ENCODE measurements at regions not wholly inside any gene's neighbourhood (a gene's known extent, or its start where the extent isn't known, plus 50 kb on each side); places are given as distances from the start of the nearest gene placed in this dataset.
A peak's percentile ranks its signal among the peaks of the same experiment; 100 is the strongest.

GRCh38 chr18:55115606-55116005, 156.3 kb upstream of the CCDC68 start:
- 20 to 100% (median 50%) methylated on average over 1 to 2 of the region's 2 CpGs; no CpG with 5 or more reads in 3 of the 10 experiments for WGBS, 10 experiments
- no peaks in the 10 kb centered on the region for H3K4me1 ChIP-seq (replicated peaks in 1 of 2)
- no peak for ATAC-seq (replicated peaks in 6 of 8)
- in situ Hi-C loops (cut with MboI; ENCODE audit: low pct_unique_long_range_greater_than_20kb in 2 of 9, low sequenced_read_pairs in 9 of 9, unreplicated experiment in 9 of 9) = no loop called here
- H3K27ac ChIP-seq = no peak overlapping the region
- no peak overlapping the region for H3K4me3 ChIP-seq

- H3K4me3 ChIP-seq = no peak overlapping the region
- H3K4me1 ChIP-seq (replicated peaks in 1 of 2) = no peaks in the 10 kb centered on the region
- WGBS, 10 experiments = 0 to 100% (median 94%) methylated on average over 1 of the region's 1 CpG; no CpG with 5 or more reads in 2 of the 10 experiments
- in situ Hi-C loops (cut with MboI; ENCODE audit: low pct_unique_long_range_greater_than_20kb in 2 of 9, low sequenced_read_pairs in 9 of 9, unreplicated experiment in 9 of 9) = no loop called here
- no peak overlapping the region for H3K27ac ChIP-seq
- no peak for ATAC-seq (replicated peaks in 6 of 8)
Measured at GRCh38 chr18:55114876-55115275, 155.6 kb upstream of the CCDC68 start.

- WGBS, 10 experiments = 69 to 91% (median 87%) methylated on average over 1 to 5 of the region's 5 CpGs; no CpG with 5 or more reads in 3 of the 10 experiments
- Histone ChIP-seq H3K4me3 (no peak overlapping the region), H3K27ac (no peak overlapping the region), H3K4me1 (replicated peaks in 1 of 2) (no peaks in the 10 kb centered on the region)
- in situ Hi-C loops (cut with MboI; ENCODE audit: low pct_unique_long_range_greater_than_20kb in 2 of 9, low sequenced_read_pairs in 9 of 9, unreplicated experiment in 9 of 9) = no loop called here
- no peak for ATAC-seq (replicated peaks in 6 of 8)
Measured at GRCh38 chr18:55113800-55114199, 154.5 kb upstream of the CCDC68 start.

- ATAC-seq (replicated peaks in 6 of 8) = no peak
- Histone ChIP-seq H3K4me1 (replicated peaks in 1 of 2) (no peaks in the 10 kb centered on the region), H3K4me3 (no peak overlapping the region), H3K27ac (no peak overlapping the region)
- in situ Hi-C loops (cut with MboI; ENCODE audit: low pct_unique_long_range_greater_than_20kb in 2 of 9, low sequenced_read_pairs in 9 of 9, unreplicated experiment in 9 of 9) = no loop called here
Measured at GRCh38 chr18:55111271-55111670, 152.0 kb upstream of the CCDC68 start.

GRCh38 chr18:55110436-55110835, 151.2 kb upstream of the CCDC68 start:
- Histone ChIP-seq H3K4me3 (no peak overlapping the region), H3K27ac (no peak overlapping the region), H3K4me1 (replicated peaks in 1 of 2) (no peaks in the 10 kb centered on the region)
- 0 to 71% (median 52%) methylated on average over 1 to 9 of the region's 9 CpGs for WGBS, 10 experiments
- in situ Hi-C loops (cut with MboI; ENCODE audit: low pct_unique_long_range_greater_than_20kb in 2 of 9, low sequenced_read_pairs in 9 of 9, unreplicated experiment in 9 of 9) = no loop called here
- ATAC-seq (replicated peaks in 6 of 8) = no peak

- in situ Hi-C loops (cut with MboI; ENCODE audit: low pct_unique_long_range_greater_than_20kb in 2 of 9, low sequenced_read_pairs in 9 of 9, unreplicated experiment in 9 of 9) = no loop called here
- ATAC-seq (replicated peaks in 6 of 8) = no peak
- whole genome bisulfite sequencing, 10 experiments = 0 to 80% (median 50%) methylated on average over 1 to 2 of the region's 2 CpGs; no CpG with 5 or more reads in 1 of the 10 experiments
- H3K4me1 ChIP-seq (replicated peaks in 1 of 2) = no peaks in the 10 kb centered on the region
- no peak overlapping the region for H3K27ac ChIP-seq
- no peak overlapping the region for H3K4me3 ChIP-seq
Measured at GRCh38 chr18:55109818-55110414, 150.7 kb upstream of the CCDC68 start.

GRCh38 chr18:55106906-55107305, 147.6 kb upstream of the CCDC68 start:
- ATAC-seq (replicated peaks in 6 of 8) = peak in 1 of 8 experiments; percentile 46
- 56 to 100% (median 85%) methylated on average over 1 to 3 of the region's 3 CpGs; no CpG with 5 or more reads in 2 of the 10 experiments for WGBS, 10 experiments
- H3K27ac ChIP-seq = no peak overlapping the region
- in situ Hi-C loops (cut with MboI; ENCODE audit: low pct_unique_long_range_greater_than_20kb in 2 of 9, low sequenced_read_pairs in 9 of 9, unreplicated experiment in 9 of 9) = no loop called here
- H3K4me3 ChIP-seq = no peak overlapping the region
- H3K4me1 ChIP-seq (replicated peaks in 1 of 2) = no peaks in the 10 kb centered on the region

- ATAC-seq (replicated peaks in 6 of 8) = peak in 2 of 8 experiments; percentile 61 to 73
- 5 to 100% (median 92%) methylated on average over 1 to 2 of the region's 2 CpGs; no CpG with 5 or more reads in 1 of the 10 experiments for WGBS, 10 experiments
- no peak overlapping the region for H3K27ac ChIP-seq
- no peaks in the 10 kb centered on the region for H3K4me1 ChIP-seq (replicated peaks in 1 of 2)
- in situ Hi-C loops (cut with MboI; ENCODE audit: low pct_unique_long_range_greater_than_20kb in 2 of 9, low sequenced_read_pairs in 9 of 9, unreplicated experiment in 9 of 9) = no loop called here
- no peak overlapping the region for H3K4me3 ChIP-seq
Measured at GRCh38 chr18:55106466-55106865, 147.2 kb upstream of the CCDC68 start.

GRCh38 chr18:55105873-55106272, 146.6 kb upstream of the CCDC68 start:
- Histone ChIP-seq H3K27ac (no peak overlapping the region), H3K4me1 (replicated peaks in 1 of 2) (no peaks in the 10 kb centered on the region), H3K4me3 (no peak overlapping the region)
- peak in 3 of 8 experiments; percentile 18 to 33 (median 32) for ATAC-seq (replicated peaks in 6 of 8)
- WGBS, 10 experiments = 63 to 100% (median 100%) methylated on average over 1 to 2 of the region's 2 CpGs; no CpG with 5 or more reads in 1 of the 10 experiments
- in situ Hi-C loops (cut with MboI; ENCODE audit: low pct_unique_long_range_greater_than_20kb in 2 of 9, low sequenced_read_pairs in 9 of 9, unreplicated experiment in 9 of 9) = no loop called here

GRCh38 chr18:55102958-55103456, 143.7 kb upstream of the CCDC68 start:
- no peak for ATAC-seq (replicated peaks in 6 of 8)
- WGBS, 10 experiments = 59 to 100% (median 77%) methylated on average over 1 to 3 of the region's 3 CpGs; no CpG with 5 or more reads in 4 of the 10 experiments

GRCh38 chr18:55102501-55102900, 143.2 kb upstream of the CCDC68 start:
- Histone ChIP-seq H3K4me3 (no peak overlapping the region), H3K27ac (no peak overlapping the region), H3K4me1 (replicated peaks in 1 of 2) (peaks cover 5 to 8% of the 10 kb centered on the region in 2 donors)
- no peak for ATAC-seq (replicated peaks in 6 of 8)
- WGBS, 10 experiments = 54 to 90% (median 83%) methylated on average over 1 to 3 of the region's 3 CpGs; no CpG with 5 or more reads in 3 of the 10 experiments
- in situ Hi-C loops (cut with MboI; ENCODE audit: low pct_unique_long_range_greater_than_20kb in 2 of 9, low sequenced_read_pairs in 9 of 9, unreplicated experiment in 9 of 9) = no loop called here

More at GRCh38 chr18:55102958-55103456, 143.7 kb upstream of the CCDC68 start:
- in situ Hi-C loops (cut with MboI; ENCODE audit: low pct_unique_long_range_greater_than_20kb in 2 of 9, low sequenced_read_pairs in 9 of 9, unreplicated experiment in 9 of 9) = no loop called here
- Histone ChIP-seq H3K4me1 (replicated peaks in 1 of 2) (peaks cover 2 to 3% of the 10 kb centered on the region in 2 donors), H3K4me3 (no peak overlapping the region), H3K27ac (no peak overlapping the region)

- ATAC-seq (replicated peaks in 6 of 8) = no peak
- H3K4me1 ChIP-seq (replicated peaks in 1 of 2) = peaks cover 8 to 11% of the 10 kb centered on the region in 2 donors
Measured at GRCh38 chr18:55101458-55101824, 142.2 kb upstream of the CCDC68 start.

GRCh38 chr18:55100817-55101457, 141.7 kb upstream of the CCDC68 start:
- peak in 1 of 8 experiments; percentile 14 for ATAC-seq (replicated peaks in 6 of 8)
- WGBS, 10 experiments = 38 to 100% (median 94%) methylated on average over 1 to 3 of the region's 3 CpGs; no CpG with 5 or more reads in 3 of the 10 experiments

More at GRCh38 chr18:55101458-55101824, 142.2 kb upstream of the CCDC68 start:
- in situ Hi-C loops (cut with MboI; ENCODE audit: low pct_unique_long_range_greater_than_20kb in 2 of 9, low sequenced_read_pairs in 9 of 9, unreplicated experiment in 9 of 9) = no loop called here
- WGBS, 10 experiments = 60 to 100% (median 96%) methylated on average over 1 to 2 of the region's 2 CpGs; no CpG with 5 or more reads in 4 of the 10 experiments
- H3K4me3 ChIP-seq = no peak overlapping the region
- no peak overlapping the region for H3K27ac ChIP-seq

More at GRCh38 chr18:55100817-55101457, 141.7 kb upstream of the CCDC68 start:
- in situ Hi-C loops (cut with MboI; ENCODE audit: low pct_unique_long_range_greater_than_20kb in 2 of 9, low sequenced_read_pairs in 9 of 9, unreplicated experiment in 9 of 9) = no loop called here
- Histone ChIP-seq H3K4me3 (no peak overlapping the region), H3K27ac (no peak overlapping the region), H3K4me1 (replicated peaks in 1 of 2) (peaks cover 8 to 11% of the 10 kb centered on the region in 2 donors)
